Adrenal gland (tissue), 5 donors: ENCODE measurements at regions not wholly inside any gene's neighbourhood (a gene's known extent, or its start where the extent isn't known, plus 50 kb on each side); places are given as distances from the start of the nearest gene placed in this dataset.

ENCODE experiments used
- CTCF ChIP-seq, 6 experiments: fragments of 450-650 bp in 4 of 6; fragments of 200-600 bp in 2 of 6; sonication (generic) in 1 of 6; IDR thresholded peaks; 1 replicate in 5 of 6; 2 replicates in 1 of 6; pipeline versions ENCODE4 v1.5.1 to v1.8.0; 2016 to 2021; ENCODE audit warnings: antibody characterized with exemption in 6 of 6, mild to moderate bottlenecking in 2 of 6, moderate library complexity in 1 of 6
- POLR2A ChIP-seq, 2 donors: fragments of 450-650 bp; IDR thresholded peaks; one replicate each; pipeline ENCODE4 v1.6.1; 2017; ENCODE audit warnings: antibody characterized with exemption in 2 of 2, mild to moderate bottlenecking in 2 of 2, moderate library complexity in 1 of 2
- donor health status: DM: no; HTN: no; CAD: no.

GRCh38 chr4:64516176-64516575 lies 106.9 kb upstream of the TECRL start:
- no peak for TF ChIP-seq CTCF (IDR thresholded peaks at IDR 0.05)
- TF ChIP-seq POLR2A (IDR thresholded peaks at IDR 0.05): no peak
